Gastrocnemius medialis (tissue), 4 donors: ENCODE measurements at regions not wholly inside any gene's neighbourhood (a gene's known extent, or its start where the extent isn't known, plus 50 kb on each side); places are given as distances from the start of the nearest gene placed in this dataset.
"Not testable (repeated sequence)": the region's sequence is repeated elsewhere in the genome, so short reads cannot be mapped to it uniquely, and the experiment has no call there.

Source experiments
- CTCF ChIP-seq, 5 experiments: fragments of 450-650 bp in 3 of 5; fragments of 200-600 bp in 2 of 5; sonication (generic) in 2 of 5; IDR thresholded peaks in 4 of 5; conservative IDR thresholded peaks in 1 of 5; 1 replicate in 4 of 5; 2 replicates in 1 of 5; pipeline ENCODE4 v1.5.1; 2016 to 2019; ENCODE audit warnings: antibody characterized with exemption in 5 of 5, mild to moderate bottlenecking in 3 of 5, moderate library complexity in 3 of 5
- POLR2A ChIP-seq, 2 donors: fragments of 450-650 bp; IDR thresholded peaks; one replicate each; pipeline ENCODE4 v1.6.1; 2017; ENCODE audit warnings: antibody characterized with exemption in 2 of 2, mild to moderate bottlenecking in 2 of 2, moderate library complexity in 2 of 2

DNA sequence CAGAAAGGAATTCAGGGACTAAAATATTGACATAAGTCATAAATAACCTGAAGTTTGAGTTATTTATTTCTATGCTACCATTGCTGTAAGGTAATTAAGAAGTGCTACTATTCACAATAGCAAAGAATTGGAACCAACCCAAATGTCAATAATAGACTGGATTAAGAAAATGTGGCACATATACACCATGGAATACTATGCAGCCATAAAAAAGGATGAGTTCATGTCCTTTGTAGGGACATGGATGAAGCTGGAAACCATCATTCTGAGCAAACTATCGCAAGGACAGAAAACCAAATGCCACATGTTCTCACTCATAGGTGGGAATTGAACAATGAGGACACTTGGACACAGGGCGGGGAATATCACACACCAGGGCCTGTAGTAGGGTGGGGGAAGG, 77.9 kb upstream of the FAM204A start:
- not testable (repeated sequence) for TF ChIP-seq CTCF (IDR thresholded peaks at IDR 0.05 in 4 of 5, conservative IDR thresholded peaks at IDR 0.05 in 1 of 5); POLR2A (IDR thresholded peaks at IDR 0.05)
